GM19452 (cell line): ENCODE measurements at regions not wholly inside any gene's neighbourhood (a gene's known extent, or its start where the extent isn't known, plus 50 kb on each side); places are given as distances from the start of the nearest gene placed in this dataset.
"Not testable (repeated sequence)": the region's sequence is repeated elsewhere in the genome, so short reads cannot be mapped to it uniquely, and the experiment has no call there.

ENCODE experiments used
- ATAC-seq: cut with Tn5 transposase; IDR thresholded peaks from one replicate; pipeline ENCODE4 v1.9.1; 2021; ENCODE audit not compliant: unreplicated experiment

- not testable (repeated sequence) for ATAC-seq
Observed at GRCh38 chr6:164602415-164602814, 707.0 kb downstream of the C6orf118 start.

DNA sequence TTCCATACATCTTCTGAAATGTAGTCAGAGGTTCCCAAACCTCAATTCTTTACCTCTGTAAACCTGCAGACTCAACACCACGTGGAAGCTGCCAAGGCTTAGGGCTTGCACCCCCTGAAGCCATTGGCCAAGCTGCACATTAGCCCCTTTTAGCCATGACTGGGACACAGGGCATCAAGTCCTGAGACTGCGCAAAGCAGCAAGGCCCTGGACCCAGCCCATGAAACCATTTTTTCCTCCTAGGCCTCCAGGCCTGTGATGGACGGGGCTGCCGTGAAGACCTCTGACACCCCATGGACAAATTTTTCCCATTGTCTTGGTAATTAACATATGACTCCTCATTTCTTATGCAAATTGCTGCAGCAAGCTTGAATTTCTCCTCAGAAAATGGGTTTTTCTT, 727.8 kb downstream of the C6orf118 start:
- ATAC-seq, result no peak

DNA sequence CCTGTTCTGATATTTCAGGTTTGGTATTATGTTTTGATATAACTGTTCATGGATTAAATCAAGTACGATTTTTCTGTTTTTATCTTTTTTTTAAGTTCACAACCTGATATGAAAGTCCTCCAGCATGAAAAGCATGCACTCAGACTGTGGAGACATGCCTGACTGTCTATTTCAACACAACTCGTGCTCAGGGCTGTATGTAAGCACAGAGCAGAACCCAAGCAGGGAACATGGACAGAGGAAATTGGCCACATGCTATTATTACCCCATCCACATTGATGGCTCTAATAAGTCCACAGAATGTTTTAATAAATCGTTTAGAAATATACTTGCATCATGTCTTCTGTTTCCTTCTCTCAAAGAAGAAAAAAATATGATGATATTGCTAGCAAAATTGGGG, 730.4 kb downstream of the C6orf118 start:
- no peak for ATAC-seq

- ATAC-seq, result no peak
Observed at GRCh38 chr6:164578616-164579015, 730.8 kb downstream of the C6orf118 start.

DNA sequence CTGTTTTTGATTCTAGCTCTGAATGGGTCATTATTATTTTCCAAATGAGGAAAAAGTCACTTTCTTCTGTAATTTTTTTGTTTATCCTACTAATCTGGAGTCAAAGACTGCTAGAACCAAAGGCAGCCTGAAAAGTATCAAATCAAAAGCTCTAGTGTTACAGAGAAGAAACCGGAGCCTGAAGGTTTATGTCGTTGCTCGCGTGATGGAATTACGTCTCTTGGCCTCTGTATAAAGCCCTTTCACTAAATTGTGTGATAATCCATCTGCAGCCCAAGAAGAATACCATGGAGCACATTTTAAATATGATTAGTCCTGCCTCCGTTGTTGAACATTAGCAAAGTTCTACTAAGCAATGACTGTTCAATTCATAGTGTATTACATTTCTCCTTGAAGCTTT, 738.6 kb downstream of the C6orf118 start:
- no peak for ATAC-seq

DNA sequence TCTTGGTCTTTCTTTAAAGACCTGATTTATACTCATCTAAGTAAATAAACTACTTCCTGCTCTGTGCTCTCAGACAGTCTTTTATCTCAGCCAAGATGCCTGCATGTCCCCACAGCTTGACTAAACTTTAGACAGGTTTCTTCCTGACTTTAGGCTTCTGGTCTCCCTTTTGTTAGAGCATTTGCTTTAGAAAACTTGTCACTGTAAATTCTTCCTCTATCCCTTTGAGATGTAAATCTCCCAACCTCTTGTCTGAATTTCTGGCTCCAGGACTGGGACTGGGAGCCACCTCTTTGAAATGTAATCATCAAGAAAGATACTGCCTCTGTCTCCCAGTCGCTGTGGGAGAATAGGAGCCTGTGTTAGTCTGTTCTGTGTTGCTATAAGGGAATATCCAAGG, 739.9 kb downstream of the C6orf118 start:
- ATAC-seq, result no peak

GRCh38 chr6:164563924-164564323, 745.5 kb downstream of the C6orf118 start:
- ATAC-seq, result no peak

DNA sequence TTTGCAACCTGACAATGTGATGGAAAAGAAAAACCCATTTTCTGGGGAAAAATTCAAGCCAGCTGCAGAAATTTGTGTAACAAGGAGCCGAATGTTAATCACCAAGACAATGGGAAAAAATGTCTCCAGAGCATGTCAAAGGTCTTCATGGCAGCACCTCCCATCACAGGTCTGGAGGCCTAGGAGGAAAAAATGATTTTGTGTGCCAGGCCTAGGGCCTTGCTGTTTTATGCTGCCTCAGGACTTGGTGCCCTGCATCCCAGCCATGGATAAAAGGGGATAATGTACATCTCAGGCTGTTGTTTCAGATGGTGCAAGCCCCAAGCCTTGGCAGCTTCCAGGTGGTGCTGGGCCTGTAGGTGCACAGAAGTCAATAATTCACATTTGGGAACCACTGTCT, 747.7 kb downstream of the C6orf118 start:
- ATAC-seq, result no peak

DNA sequence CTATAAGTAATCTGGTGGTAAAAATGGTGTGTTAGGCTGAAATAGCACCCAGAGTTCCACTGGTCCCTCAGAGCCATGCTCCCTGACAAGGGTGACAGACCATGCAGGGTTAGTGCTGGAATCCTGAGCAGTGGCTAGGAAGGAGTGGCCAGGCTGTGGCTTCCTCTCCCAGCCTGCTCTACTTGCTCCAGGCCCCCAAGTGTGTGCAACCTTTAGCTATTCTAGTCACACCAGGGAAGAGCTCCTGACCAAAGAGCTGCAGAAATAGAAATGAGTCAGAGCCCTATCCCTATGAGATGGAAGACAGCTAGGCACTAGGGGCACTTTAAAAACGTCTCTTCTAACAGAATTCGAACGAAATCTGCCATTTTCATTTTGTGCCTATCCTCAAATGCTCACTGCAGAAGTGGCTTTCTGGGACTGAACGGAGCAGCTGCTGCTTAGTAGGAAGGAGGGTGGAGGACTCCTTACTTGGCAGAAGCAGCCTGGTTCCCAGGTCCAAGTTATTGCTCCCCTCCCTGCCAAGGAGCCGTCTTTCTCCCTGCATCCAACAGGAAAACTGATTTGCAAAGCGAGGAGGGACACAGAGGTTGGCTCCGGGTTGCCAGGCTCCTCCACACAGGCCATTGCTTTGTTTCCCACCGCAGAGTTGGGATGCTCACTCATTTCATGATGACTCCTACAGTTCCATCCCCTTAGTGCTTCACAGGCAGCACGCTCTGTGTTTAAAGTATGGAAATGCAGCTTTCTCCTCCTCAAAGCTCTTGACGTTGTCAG, 754.5 kb downstream of the C6orf118 start:
- ATAC-seq, result no peak

DNA sequence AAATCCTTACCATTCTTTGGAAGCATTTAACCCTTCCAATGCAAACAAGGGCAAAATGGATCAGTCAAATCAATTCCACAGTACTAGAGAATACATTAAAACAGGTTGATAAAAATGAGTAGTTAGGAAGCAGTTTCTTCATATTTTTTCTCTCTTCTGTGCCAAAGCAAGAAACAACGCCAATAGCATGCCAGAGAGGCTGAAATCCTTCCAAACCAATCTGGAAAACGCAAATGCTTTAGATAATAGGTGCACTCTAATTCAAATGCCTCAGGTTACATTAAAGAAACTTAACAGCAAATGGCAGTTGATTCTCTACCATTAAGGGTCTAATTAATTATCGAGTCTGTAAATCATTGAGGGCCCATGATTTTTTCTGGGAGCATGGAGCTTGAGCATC, 755.2 kb downstream of the C6orf118 start:
- no peak for ATAC-seq

GRCh38 chr6:164551706-164552105, 757.7 kb downstream of the C6orf118 start:
- ATAC-seq, result no peak

DNA sequence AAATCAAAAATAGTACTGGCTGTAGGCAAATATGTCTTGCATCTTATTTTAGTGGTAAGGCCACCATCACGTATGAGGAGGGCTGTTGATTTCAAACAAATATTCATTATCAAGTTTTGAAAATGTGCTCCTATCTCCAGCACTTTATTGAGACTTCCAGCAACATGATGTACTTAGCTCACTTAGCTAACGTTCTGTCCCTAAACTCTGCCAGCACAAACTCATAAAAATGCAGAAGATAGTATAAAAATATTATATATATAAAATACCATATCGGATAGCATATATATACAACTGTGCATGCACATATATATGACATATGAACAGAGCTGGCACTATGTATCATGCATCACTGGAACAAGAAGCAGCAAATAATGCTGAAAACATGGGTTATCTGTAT, 762.3 kb downstream of the C6orf118 start:
- no peak for ATAC-seq

DNA sequence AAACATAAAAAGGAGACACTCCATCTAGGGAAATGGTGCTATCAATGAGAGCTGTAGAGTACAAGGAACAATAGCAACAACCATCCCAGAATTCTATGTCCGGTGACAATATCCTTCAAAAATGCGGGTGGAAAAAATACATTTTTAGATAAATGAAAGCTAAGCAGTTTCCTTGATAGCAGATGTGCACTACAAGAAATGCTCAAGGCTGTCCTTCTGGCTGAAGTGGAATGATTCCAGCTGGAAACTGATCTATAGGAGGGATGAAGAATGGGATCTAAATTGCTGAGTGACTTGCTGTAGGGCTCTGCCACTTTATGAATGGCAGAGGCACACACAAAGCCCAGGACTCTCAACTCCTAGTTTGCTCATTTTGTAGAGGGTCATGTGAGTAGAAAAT, 763.1 kb downstream of the C6orf118 start:
- no peak for ATAC-seq

GRCh38 chr6:164534070-164534766, 775.2 kb downstream of the C6orf118 start:
- ATAC-seq, result no peak

DNA sequence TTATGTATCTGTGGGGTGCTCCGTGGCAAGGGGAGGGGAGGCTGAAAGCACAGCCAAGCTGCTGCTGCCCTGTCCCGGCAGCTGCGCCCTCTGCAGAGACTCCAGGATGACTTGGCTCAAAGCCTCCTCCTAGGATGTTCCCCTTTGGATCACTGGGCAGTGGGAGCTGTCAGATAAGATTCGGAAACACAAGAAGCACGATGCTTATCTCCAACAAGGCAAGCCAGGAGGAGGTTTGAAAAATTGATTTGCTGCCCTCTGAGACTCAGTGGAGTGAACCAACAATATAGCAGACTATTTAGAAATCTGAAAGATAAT, 776.4 kb downstream of the C6orf118 start:
- no peak for ATAC-seq

DNA sequence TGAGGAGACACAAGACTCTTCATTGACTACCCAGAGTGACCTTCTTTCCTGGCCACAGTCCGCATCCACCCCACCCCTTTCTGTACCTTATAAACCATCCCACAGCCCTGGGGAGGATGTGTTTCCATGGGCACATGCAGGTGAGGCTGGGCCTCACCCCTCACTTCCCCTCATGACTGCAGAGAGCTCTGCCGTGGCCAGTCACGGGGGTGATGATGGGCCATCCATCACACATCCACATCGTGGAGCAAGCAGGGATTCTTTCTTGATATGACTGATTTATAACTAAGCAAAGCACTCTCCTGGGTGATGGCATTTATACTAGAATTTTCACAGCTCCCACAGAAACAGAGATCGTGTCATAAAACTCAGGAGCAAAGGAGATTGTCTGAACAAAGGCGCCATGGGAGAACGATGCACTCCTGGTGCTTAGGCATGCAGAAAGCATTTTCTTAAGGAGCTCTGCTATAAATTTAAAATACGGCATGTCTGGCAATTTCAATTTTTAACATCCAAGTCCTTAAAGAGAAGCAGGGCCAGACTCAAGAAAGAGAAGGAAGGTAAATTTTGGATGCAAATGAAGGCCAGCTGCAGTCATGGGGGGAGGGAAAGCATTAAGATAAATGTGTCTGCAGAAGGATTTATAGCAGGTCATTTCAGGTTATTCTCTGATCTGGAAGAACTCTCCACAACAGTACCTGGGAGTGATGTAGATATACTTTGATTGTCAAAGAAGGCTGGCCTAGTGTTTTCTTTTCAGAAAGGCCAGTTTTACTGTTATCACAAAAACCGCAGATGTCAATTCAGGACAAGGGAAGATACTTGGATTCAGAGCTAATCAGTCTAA, 777.0 kb downstream of the C6orf118 start:
- ATAC-seq, result no peak

DNA sequence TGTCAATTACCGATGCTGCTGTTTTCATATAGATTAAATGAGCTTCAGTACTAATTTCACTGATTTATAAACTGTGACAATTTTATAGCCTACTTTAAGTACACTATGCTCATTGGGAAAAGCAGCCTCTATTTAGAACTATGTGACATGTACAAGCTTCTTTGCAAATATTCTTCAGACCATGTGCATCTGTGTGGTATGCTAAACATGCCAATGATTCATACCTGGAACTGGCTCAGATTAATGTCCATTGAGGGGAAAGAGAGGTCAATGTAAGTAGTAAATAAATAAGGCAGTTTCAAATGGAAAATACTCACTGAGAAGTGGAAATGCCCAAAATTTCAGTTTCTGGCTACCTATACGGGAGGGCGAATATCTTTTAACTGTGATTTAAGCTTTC, 777.7 kb downstream of the C6orf118 start:
- ATAC-seq, result no peak

GRCh38 chr6:164528539-164528938, 780.9 kb downstream of the C6orf118 start:
- ATAC-seq, result no peak

DNA sequence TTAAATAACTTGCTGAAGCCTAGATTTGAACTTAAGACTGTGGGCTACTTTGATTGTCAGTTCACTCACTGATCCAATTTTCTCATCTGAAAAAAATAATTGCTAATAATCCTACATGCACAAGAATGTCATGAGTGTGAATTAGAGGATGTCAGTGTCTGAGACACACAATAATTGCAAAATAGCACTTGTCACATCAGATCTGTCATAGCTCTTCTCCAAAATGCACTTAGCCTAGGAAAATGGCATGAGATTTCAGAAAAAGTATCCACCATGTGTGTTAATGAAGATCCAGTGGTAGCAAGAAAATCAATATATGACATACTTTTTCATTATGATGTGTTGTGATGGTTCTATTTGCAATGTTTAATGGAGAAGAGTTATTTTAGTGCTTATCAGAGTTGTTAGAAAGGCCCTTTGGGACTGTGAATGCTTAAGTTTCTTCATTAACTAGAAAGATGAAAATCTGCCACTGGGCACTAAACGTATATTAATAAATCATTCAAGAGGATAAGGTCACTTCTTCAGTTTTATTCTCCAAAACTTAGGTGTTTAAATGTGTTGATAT, 786.2 kb downstream of the C6orf118 start:
- no peak for ATAC-seq

- ATAC-seq, result no peak
Observed at GRCh38 chr6:164520916-164521315, 788.5 kb downstream of the C6orf118 start.

DNA sequence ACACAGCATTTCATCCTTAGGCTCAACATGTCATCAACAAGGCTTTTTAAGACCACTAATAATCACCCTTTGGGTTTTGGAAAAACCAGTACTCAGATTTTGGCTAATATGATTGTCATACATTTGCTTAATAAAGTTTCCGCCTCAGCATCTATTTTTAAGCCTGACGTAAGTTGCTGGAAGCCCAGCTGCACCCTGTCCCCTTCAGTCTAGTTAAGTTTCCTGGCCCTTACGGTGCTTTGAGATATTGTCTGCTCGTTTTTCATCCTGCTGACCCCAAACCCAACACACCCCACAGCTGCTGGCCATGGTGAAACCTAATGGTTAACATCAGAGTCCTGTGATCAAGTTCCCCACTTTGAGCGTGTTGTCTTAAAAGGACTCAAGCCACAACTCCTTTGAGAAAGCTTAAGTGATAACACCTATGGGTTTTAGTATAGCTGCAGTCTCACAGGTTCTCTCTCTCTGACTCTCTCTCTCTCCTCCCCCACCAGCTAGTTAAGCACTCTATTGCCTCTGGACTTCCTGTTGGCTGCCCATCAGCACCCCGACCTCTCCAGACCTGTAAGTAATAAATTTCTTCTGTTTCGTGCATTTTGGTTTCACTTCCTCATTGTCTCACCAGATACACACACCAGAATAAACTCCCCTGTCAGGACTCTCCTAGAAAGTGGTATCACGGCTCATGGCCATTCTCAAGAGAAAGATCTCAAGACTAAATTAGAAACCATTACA, 802.0 kb downstream of the C6orf118 start:
- no peak for ATAC-seq
